D721Med (cell line): ENCODE measurements at regions not wholly inside any gene's neighbourhood (a gene's known extent, or its start where the extent isn't known, plus 50 kb on each side); places are given as distances from the start of the nearest gene placed in this dataset.

Experiments
- DNase-seq: peaks from one replicate; pipeline ENCODE4 v3.0.0; 2011; ENCODE audit warnings: low spot score; ENCODE audit not compliant: insufficient read length
- FAIRE-seq: peaks from 2 replicates; lab custom pipeline; 2011; peaks lifted over from hg19 to GRCh38; lab: Jason Lieb, UNC
- CTCF ChIP-seq: IDR thresholded peaks from 2 replicates; pipeline ENCODE4 v1.5.1; 2012; ENCODE audit warnings: mild to moderate bottlenecking, control low read depth; ENCODE audit not compliant: insufficient read depth; ENCODE audit errors: missing control alignments

- no peak for TF ChIP-seq CTCF
- DNase-seq = no peak
- no peak for FAIRE-seq
Observed at GRCh38 chr6:167551628-167552257, 226.9 kb downstream of the TTLL2 start.

- no peak for TF ChIP-seq CTCF
- no peak for FAIRE-seq
Observed at GRCh38 chr6:167552258-167552630, 227.4 kb downstream of the TTLL2 start.

GRCh38 chr6:167552961-167553735 lies 228.3 kb downstream of the TTLL2 start:
- no peak for TF ChIP-seq CTCF
- DNase-seq (no peak), FAIRE-seq (no peak)

More at GRCh38 chr6:167552258-167552630, 227.4 kb downstream of the TTLL2 start:
- no peak for DNase-seq

GRCh38 chr6:167553736-167554119 lies 228.8 kb downstream of the TTLL2 start:
- FAIRE-seq (no peak), DNase-seq (no peak)
- no peak for TF ChIP-seq CTCF

GRCh38 chr6:167554854-167555253 lies 230.0 kb downstream of the TTLL2 start:
- TF ChIP-seq CTCF = no peak

GRCh38 chr6:167555836-167556235 lies 230.9 kb downstream of the TTLL2 start:
- DNase-seq (no peak), FAIRE-seq (no peak)
- no peak for TF ChIP-seq CTCF

More at GRCh38 chr6:167554854-167555253, 230.0 kb downstream of the TTLL2 start:
- FAIRE-seq (no peak), DNase-seq (no peak)

- no peak for TF ChIP-seq CTCF
- no peak for FAIRE-seq
Observed at GRCh38 chr6:167557675-167558074, 232.8 kb downstream of the TTLL2 start.

More at GRCh38 chr6:167557675-167558074, 232.8 kb downstream of the TTLL2 start:
- no peak for DNase-seq
